AG09309 (cell line): ENCODE measurements at regions not wholly inside any gene's neighbourhood (a gene's known extent, or its start where the extent isn't known, plus 50 kb on each side); places are given as distances from the start of the nearest gene placed in this dataset.
"Not testable (repeated sequence)": the region's sequence is repeated elsewhere in the genome, so short reads cannot be mapped to it uniquely, and the experiment has no call there.

ENCODE experiments used
- DNase-seq: peaks from one replicate; pipeline ENCODE4 v3.0.0-alpha.2; 2010; ENCODE audit warnings: low read depth
- H3K4me3 ChIP-seq: 2 replicates; pipeline ENCODE4 v1.5.1; 2011; ENCODE audit warnings: mild to moderate bottlenecking, low read depth, low read length, moderate library complexity; ENCODE audit not compliant: control insufficient read depth

- DNase-seq, H3K4me3 ChIP-seq: not testable (repeated sequence)
These were observed 69.5 kb downstream of the NPIPA7 start for GRCh38 chr16:16448423-16448822.

- not testable (repeated sequence) for DNase-seq, H3K4me3 ChIP-seq
These were observed 70.8 kb downstream of the NPIPA7 start for GRCh38 chr16:16449712-16450237.

DNA sequence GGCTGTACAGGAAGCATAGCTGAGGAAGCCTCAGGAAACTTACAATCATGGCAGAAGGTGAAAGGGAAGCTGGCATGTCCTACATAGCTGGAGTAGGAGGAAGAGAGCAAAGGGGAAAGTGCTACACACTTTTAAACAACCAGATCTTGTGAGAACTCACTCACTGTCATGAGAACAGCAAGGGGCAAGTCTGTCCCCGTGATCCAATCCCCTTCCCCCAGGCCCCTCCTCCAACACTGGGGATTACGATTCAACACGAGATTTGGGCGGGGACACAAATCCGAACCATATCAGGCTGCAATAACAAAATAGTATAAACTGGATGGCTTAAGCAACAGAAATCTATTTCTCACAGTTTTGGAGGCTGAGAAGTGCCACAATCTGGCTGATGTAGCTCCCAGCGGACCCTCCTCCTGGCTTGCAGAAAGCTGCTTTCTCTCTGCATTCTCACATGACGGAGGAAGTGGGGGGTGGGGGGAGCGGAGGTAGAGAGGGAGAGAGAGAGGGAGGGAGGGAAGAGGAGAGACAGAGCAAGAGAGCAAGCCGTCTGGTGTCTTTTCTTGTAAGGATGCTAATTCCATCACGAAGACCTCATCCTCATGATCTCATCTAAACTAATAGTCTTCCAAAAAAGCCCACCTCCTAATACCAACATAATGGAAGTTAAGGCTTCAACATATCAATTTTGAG, 72.9 kb downstream of the NPIPA7 start:
- not testable (repeated sequence) for H3K4me3 ChIP-seq, DNase-seq

DNA sequence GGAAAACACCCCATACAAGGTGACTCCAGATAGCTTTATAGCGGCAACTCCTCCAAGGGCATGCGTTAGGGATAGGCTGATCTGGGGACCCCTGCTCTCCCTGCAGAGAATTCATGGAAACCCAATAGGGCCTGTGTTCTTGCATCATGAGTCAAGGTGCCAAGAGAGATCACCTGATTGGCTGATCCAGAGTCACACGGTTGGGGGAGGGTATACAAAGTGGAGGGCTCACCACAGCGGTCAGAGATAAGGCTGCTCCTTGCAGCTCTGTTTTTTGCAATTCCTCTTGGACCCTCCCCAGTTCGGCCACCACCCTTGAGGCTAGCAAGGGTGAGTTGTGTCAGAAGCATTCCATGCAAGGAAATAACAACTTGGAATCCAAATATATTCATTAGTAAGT, 79.6 kb downstream of the NPIPA7 start:
- not testable (repeated sequence) for H3K4me3 ChIP-seq, DNase-seq

DNA sequence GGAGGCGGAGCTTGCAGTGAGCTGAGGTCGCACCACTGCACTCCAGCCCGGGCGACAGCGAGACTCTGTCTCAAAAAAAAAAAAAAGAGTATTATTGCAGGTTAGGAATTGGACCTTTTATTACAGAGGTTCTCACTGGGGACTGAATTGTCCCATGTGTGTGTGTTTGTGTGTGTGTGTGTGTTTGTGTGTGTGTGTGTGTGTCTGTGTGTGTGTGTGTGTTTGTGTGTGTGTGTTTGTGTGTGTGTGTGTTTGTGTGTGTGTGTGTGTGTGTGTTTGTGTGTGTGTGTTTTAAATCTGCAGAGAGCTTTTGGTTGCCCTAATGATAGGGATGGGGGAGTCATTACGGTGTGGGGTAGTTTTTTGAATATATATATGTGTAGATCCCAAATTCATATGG, 84.9 kb downstream of the NPIPA7 start:
- not testable (repeated sequence) for DNase-seq

DNA sequence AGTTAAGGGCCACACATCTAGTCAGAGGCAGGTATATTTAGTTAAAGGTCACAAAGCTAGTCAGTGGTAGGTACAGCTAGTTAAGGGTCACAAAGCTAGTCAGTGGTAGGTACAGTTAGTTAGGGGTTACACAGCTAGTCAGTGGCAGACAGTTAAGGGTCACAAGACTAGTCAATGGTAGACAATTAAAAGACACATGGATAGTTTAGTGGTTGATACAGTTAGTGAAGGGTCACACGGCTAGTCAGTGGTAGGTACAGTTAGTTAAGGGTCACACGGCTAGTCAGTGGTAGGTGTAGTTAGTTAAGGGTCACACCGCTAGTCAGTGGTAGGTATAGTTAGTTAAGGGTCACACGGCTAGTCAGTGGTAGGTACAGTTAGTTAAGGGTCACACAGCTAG, 110.0 kb downstream of the NPIPA7 start:
- not testable (repeated sequence) for DNase-seq

More for the DNA sequence above, 84.9 kb downstream of the NPIPA7 start:
- not testable (repeated sequence) for H3K4me3 ChIP-seq

GRCh38 chr16:16489466-16489865, 110.5 kb downstream of the NPIPA7 start:
- H3K4me3 ChIP-seq, DNase-seq: not testable (repeated sequence)

More for the DNA sequence above, 110.0 kb downstream of the NPIPA7 start:
- H3K4me3 ChIP-seq: not testable (repeated sequence)

- H3K4me3 ChIP-seq, DNase-seq: not testable (repeated sequence)
These were observed 115.2 kb downstream of the NPIPA7 start for GRCh38 chr16:16494114-16494513.

DNA sequence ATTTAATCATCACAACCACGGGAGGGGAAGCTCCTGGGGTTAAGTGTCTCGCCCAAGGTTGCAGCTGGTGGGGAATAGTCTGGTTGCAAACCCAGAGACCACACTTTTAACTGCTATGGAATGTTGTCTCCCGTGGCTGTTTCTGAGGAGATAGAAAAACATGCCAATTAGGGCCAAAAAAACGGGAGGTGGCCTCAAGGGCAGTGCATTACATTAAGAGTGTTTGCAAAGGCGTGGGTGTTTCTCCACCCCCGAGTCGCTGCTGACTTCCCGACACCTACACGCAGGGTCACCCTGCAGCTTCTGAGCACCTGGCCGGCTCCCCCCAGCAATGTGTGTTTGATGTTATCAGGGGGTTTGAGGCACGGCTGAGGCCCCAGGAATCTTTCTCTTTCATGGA, 116.1 kb downstream of the NPIPA7 start:
- H3K4me3 ChIP-seq, DNase-seq: not testable (repeated sequence)

DNA sequence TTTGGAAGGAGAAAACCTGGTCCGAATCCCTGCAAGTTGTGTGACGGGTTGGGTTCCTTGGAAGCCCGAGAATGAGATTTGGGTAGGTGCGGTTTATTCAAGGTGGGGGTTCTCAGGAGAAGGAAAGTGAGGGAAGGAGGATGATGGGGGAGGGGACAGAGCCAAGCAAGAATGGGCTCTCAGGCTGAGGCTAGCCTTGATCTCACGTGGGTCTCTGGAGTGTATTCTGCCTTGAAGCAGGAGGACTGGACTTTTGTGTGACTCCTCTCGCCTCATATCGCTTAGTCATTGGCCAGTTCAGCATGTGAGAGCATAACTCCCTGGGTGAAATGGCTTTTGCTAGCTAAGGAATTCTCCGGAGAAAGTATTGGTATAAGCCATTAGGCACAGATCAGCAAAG, 120.9 kb downstream of the NPIPA7 start:
- DNase-seq, H3K4me3 ChIP-seq: not testable (repeated sequence)

DNA sequence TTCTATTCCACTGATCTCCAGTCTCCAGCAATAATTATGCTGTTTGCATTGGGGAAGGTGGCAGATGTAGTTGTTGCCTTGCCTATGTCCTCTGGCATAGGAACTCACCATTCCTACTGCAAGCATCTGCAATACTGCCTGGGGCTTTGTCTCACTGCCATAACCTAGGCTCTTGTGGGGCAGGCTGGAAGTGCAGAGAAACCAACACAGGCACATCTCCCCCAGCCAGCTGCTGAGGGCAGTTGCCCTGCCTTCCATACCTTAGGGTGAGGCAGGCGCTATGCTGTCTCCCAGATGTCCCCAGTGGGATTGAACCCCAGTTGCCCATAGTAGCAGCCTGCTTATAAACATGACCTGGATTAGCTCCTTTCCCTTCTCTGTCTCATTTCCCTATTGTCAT, 128.1 kb downstream of the NPIPA7 start:
- H3K4me3 ChIP-seq: not testable (repeated sequence)

DNA sequence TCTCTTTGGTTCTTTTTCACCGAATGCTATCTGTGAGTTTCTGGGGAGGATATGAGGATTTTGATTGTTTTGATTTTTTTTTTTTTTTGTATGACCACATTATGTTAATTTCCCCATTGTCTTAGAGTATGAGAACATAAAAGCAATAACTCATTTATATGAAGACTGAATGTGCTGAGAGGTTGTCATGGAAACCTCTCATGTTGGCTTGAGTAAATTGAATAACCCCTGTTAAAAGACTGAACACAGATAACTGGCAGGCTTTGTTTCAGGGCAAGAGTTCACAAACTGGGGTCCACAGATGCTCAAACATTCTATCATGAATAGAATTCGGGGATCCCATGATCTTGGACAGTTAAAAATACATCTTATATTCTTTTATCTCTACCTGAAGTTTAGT, 129.4 kb downstream of the NPIPA7 start:
- DNase-seq, H3K4me3 ChIP-seq: not testable (repeated sequence)

More for the DNA sequence above, 128.1 kb downstream of the NPIPA7 start:
- not testable (repeated sequence) for DNase-seq

DNA sequence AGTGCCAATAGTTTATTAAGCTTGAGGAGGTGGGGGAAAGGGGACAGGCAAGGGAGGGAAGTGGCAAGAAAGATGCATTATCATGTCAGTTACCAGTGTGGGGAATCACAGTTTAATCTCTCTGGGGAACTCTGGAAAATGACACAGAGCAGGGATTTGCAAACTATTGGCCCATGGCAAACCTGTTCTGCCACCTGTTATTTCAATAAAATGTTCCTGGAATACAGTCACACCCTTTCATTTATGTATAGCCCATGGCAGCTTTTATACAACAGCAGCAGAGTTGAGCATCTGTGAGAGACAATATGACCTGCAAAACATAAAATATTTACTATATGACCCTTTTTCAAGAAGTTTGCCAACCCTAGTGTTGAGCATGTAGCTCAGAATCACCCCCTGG, 140.5 kb downstream of the NPIPA7 start:
- not testable (repeated sequence) for DNase-seq, H3K4me3 ChIP-seq

- not testable (repeated sequence) for H3K4me3 ChIP-seq, DNase-seq
These were observed 142.5 kb downstream of the NPIPA7 start for GRCh38 chr16:16521239-16522002.

DNA sequence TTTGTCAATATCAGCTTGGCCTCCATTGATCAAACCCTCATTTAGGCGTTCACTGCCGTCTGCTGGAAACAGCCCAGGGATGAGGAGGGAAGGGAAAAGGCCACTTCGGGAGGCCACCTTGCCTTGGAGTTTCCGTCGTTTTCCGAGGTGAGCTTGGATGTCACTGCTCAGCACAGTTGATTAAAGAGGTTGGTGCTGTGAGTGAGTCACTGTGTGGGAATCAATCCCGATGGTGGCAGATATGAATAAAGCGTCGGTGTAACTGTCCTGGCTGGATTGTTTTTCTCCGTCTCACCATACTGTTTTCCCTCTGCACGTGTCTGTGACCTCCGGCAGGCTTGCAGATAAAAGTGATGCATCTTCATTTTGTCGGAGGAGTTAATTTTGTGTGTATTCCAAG, 148.1 kb downstream of the NPIPA7 start:
- DNase-seq, H3K4me3 ChIP-seq: not testable (repeated sequence)

GRCh38 chr16:16530744-16531143, 151.8 kb downstream of the NPIPA7 start:
- not testable (repeated sequence) for H3K4me3 ChIP-seq, DNase-seq

DNA sequence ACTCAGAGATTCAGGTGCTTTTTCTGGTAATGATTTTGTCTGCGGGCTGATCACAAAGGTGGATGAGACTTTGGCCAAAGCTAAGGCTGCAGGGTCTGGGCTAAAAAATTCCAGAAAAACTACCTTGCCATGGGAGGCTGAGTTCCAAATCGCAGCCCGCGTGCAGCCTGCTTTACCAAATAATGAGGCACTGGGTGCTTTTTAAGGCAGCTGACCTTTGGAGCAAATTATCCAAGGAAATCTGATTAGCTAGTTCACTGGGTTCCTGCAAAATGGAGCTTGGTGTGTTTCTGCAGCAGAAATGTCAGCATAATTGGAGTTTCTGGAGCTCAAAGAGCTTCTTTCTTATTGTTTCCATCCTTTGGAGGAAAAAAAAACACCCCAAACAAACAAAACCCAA, 156.6 kb downstream of the NPIPA7 start:
- not testable (repeated sequence) for H3K4me3 ChIP-seq, DNase-seq

- not testable (repeated sequence) for DNase-seq, H3K4me3 ChIP-seq
These were observed 157.2 kb downstream of the NPIPA7 start for GRCh38 chr16:16536151-16536550.

DNA sequence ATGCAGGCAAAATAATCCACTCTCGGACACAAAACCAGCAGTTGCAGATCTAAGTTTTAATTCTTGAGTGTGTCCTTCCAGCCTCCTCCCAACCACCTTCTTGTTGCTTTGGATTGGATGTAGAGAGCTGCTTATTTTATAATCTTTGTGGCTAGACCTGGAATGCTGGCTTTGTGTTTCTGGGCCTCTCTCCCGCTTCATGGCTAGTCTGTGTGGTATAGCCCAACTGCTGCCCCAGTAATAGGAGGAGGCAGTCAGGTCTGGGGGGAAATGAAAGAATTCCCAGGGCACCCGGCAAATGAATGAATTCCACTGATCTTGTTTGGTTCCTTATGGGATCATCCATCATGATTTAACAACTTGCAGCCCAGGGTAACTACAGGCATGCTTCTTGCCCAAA, 170.8 kb downstream of the NPIPA7 start:
- not testable (repeated sequence) for DNase-seq, H3K4me3 ChIP-seq
